ENCODE measurements at regions not wholly inside any gene's neighbourhood (a gene's known extent, or its start where the extent isn't known, plus 50 kb on each side); places are given as distances from the start of the nearest gene placed in this dataset.

DNA sequence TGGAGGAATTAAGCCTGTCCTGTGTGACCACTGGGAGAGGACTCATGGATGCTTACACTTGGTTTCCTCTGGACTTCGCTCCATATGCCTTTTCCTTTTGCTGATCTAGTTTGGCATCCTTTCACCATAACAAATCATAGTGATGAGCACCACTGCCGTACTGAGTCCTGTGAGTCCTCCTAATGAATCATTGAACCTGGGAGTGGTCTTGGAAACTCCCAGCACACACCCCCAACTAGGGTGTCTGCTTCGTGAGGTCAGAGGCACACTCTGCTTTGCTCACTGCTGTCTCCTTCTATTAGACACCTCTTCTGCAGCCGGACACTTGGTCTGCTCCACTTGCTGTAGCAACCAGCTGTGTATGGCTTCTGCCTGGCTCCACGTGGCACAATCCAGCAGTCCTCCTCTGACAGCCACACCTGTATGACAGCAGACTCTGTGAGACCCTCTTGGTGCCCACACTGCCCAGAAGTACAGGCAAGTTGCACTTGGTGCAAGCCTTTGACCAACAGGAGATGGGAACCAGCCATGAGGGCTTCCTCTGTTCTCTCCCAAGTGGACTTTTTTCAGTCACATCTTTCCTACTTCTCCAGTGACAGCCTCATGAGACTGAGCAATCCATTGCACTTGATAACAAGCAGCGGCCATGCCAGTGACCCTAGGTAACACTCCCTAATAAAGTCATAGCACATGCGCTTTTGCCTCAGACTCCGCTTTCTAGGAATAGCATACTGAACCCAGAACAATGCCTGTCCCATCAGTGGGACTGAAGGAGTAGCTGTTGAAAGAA is 65.0 kb upstream of the HMGXB4 start:
- TF ChIP-seq, protein P1, sequence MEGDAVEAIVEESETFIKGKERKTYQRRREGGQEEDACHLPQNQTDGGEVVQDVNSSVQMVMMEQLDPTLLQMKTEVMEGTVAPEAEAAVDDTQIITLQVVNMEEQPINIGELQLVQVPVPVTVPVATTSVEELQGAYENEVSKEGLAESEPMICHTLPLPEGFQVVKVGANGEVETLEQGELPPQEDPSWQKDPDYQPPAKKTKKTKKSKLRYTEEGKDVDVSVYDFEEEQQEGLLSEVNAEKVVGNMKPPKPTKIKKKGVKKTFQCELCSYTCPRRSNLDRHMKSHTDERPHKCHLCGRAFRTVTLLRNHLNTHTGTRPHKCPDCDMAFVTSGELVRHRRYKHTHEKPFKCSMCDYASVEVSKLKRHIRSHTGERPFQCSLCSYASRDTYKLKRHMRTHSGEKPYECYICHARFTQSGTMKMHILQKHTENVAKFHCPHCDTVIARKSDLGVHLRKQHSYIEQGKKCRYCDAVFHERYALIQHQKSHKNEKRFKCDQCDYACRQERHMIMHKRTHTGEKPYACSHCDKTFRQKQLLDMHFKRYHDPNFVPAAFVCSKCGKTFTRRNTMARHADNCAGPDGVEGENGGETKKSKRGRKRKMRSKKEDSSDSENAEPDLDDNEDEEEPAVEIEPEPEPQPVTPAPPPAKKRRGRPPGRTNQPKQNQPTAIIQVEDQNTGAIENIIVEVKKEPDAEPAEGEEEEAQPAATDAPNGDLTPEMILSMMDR (IDR thresholded peaks at IDR 0.05; ENCODE audit: insufficient read depth, low read length, poor library complexity, severe bottlenecking), result no peak
- TF ChIP-seq EZH2phosphoT487 (conservative IDR thresholded peaks at IDR 0.05; ENCODE audit: low read length), result no peak
